B cell (primary cell): ENCODE measurements at regions not wholly inside any gene's neighbourhood (a gene's known extent, or its start where the extent isn't known, plus 50 kb on each side); places are given as distances from the start of the nearest gene placed in this dataset.

Experiments
- EZH2 ChIP-seq: IDR thresholded peaks from 2 replicates; pipeline ENCODE4 v1.6.1; 2012; ENCODE audit warnings: borderline replicate concordance, low read depth, mild to moderate bottlenecking, moderate library complexity, low read length; ENCODE audit not compliant: insufficient read depth, poor library complexity, severe bottlenecking
- TF ChIP-seq, protein P1 (sequence below): fragments of 200-600 bp; IDR thresholded peaks from one replicate; pipeline ENCODE4 v1.8.0; 2022; ENCODE audit warnings: antibody characterized with exemption, mild to moderate bottlenecking

DNA sequence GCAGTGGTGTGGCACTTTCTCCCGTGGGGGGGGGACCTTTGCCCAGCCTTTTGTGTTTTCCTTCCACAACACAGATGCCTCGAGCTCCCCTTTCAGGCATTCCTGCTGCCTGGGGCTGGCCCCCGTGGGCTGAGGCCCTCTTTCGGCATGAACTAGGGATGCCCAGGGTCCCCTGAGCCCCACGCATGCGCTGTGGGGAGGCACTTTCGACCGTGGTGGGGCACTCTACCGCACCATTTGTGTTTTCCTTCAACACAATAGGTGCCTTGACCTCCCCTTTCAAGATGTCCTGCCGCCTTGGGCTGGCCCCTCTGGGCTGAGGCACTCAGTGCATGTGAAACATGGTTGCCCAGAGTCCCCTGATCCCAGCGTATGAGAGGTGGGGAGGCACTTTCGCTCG lies 363.7 kb downstream of the ALG10 start:
- TF ChIP-seq, protein P1, sequence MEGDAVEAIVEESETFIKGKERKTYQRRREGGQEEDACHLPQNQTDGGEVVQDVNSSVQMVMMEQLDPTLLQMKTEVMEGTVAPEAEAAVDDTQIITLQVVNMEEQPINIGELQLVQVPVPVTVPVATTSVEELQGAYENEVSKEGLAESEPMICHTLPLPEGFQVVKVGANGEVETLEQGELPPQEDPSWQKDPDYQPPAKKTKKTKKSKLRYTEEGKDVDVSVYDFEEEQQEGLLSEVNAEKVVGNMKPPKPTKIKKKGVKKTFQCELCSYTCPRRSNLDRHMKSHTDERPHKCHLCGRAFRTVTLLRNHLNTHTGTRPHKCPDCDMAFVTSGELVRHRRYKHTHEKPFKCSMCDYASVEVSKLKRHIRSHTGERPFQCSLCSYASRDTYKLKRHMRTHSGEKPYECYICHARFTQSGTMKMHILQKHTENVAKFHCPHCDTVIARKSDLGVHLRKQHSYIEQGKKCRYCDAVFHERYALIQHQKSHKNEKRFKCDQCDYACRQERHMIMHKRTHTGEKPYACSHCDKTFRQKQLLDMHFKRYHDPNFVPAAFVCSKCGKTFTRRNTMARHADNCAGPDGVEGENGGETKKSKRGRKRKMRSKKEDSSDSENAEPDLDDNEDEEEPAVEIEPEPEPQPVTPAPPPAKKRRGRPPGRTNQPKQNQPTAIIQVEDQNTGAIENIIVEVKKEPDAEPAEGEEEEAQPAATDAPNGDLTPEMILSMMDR, result no peak
- no peak for TF ChIP-seq EZH2
